K562 (cell line): ENCODE measurements at regions not wholly inside any gene's neighbourhood (a gene's known extent, or its start where the extent isn't known, plus 50 kb on each side); places are given as distances from the start of the nearest gene placed in this dataset.

ENCODE experiments used
- ATAC-seq: fragments of 200-7000 bp; cut with Tn5 transposase; 3 replicates; pipeline ENCODE4 v1.9.1; 2020; ENCODE audit warnings: moderate library complexity
- BruUV-seq: library from RNA; stranded (reverse); fragments of 400-500 nt; replicated peaks from 2 replicates; lab custom pipeline; 2021; lab: Mats Ljungman, UMichigan
- CTCF ChIA-PET: fragments of 300-600 bp; formaldehyde crosslinking; extraction: SDS; loops from one replicate; lab custom pipeline; 2021; ENCODE audit warnings: low intra/inter-chr PET ratio; lab: Yijun Ruan, JAX
- POLR2A ChIA-PET: fragments of 300-600, 350-650 bp; sonication (Branson Sonifier 250); formaldehyde crosslinking; extraction: SDS; loops from one replicate; lab custom pipeline; 2021; ENCODE audit warnings: antibody characterized with exemption, inconsistent platforms; lab: Yijun Ruan, JAX
- DNase-seq, 4 experiments: peaks; one replicate each; pipeline versions ENCODE4 v3.0.0 to v3.0.0-alpha.2; 2011 to 2018; ENCODE audit warnings: low spot score in 3 of 4, mixed read lengths in 3 of 4; ENCODE audit errors: extremely low read depth in 1 of 4
- FAIRE-seq: peaks from 2 replicates; lab custom pipeline; 2011; peaks lifted over from hg19 to GRCh38; lab: Jason Lieb, UNC
- H2AFZ ChIP-seq: 2 replicates; pipeline ENCODE4 v1.6.0; 2011; ENCODE audit warnings: low read depth, low read length, control low read depth, inconsistent platforms
- H3K27ac ChIP-seq: fragments of 200-600 bp; 3 replicates; pipeline ENCODE4 v1.8.0; 2011; ENCODE audit warnings: low read depth, mild to moderate bottlenecking, control low read depth, inconsistent platforms, low read length, moderate library complexity, mixed read lengths; ENCODE audit errors: extremely low read depth
- H3K27me3 ChIP-seq, 2 experiments: fragments of 300-600 bp in 1 of 2; 2 replicates in 1 of 2; 3 replicates in 1 of 2; pipeline versions ENCODE4 v1.6.0 to v1.8.0; 2011; ENCODE audit warnings: inconsistent platforms in 2 of 2, low read length in 2 of 2, mild to moderate bottlenecking in 1 of 2, mixed read lengths in 1 of 2, moderate library complexity in 1 of 2; ENCODE audit not compliant: control insufficient read depth in 2 of 2, insufficient read depth in 2 of 2
- H3K36me3 ChIP-seq: fragments of 300-600 bp; 3 replicates; pipeline ENCODE4 v1.8.0; 2011; ENCODE audit warnings: mild to moderate bottlenecking, low read length, inconsistent platforms; ENCODE audit not compliant: control insufficient read depth, insufficient read depth
- H3K4me1 ChIP-seq, 2 experiments: fragments of 200-600 bp in 1 of 2; replicated peaks in 1 of 2; 2 replicates in 1 of 2; 3 replicates in 1 of 2; pipeline versions ENCODE4 v1.5.1 to v1.8.0; 2011; ENCODE audit warnings: inconsistent platforms in 2 of 2, low read length in 2 of 2, mild to moderate bottlenecking in 1 of 2, mixed read lengths in 1 of 2, moderate library complexity in 1 of 2; ENCODE audit not compliant: control insufficient read depth in 2 of 2, insufficient read depth in 2 of 2
- H3K4me2 ChIP-seq: 2 replicates; pipeline ENCODE4 v1.6.1; 2011; ENCODE audit warnings: low read length, control low read depth, inconsistent platforms, mixed read lengths; ENCODE audit not compliant: insufficient read depth
- H3K4me3 ChIP-seq: fragments of 200-600 bp; sonication (generic), shearing (Covaris generic); 2 replicates; pipeline ENCODE4 v1.5.1; 2016; ENCODE audit warnings: control low read depth, inconsistent platforms
- H3K79me2 ChIP-seq: fragments of 200-600 bp; 3 replicates; pipeline ENCODE4 v1.8.0; 2011; ENCODE audit warnings: low read length, inconsistent platforms; ENCODE audit not compliant: control insufficient read depth, insufficient read depth
- H3K9ac ChIP-seq, 2 experiments: 2 replicates each; pipeline versions ENCODE4 v1.6.0 to v1.6.1; 2011; ENCODE audit warnings: low read depth in 2 of 2, low read length in 2 of 2, control low read depth in 1 of 2, inconsistent platforms in 1 of 2, mild to moderate bottlenecking in 1 of 2, mixed read lengths in 1 of 2; ENCODE audit not compliant: insufficient read depth in 1 of 2
- H3K9me1 ChIP-seq: one replicate; pipeline ENCODE4 v1.6.0; 2011; ENCODE audit warnings: inconsistent platforms, mild to moderate bottlenecking, low read length, moderate library complexity; ENCODE audit not compliant: control insufficient read depth, insufficient read depth
- H3K9me3 ChIP-seq: replicated peaks from 2 replicates; pipeline ENCODE4 v1.5.1; 2011; ENCODE audit warnings: low read depth, low read length, inconsistent platforms; ENCODE audit not compliant: control insufficient read depth, insufficient read depth
- H4K20me1 ChIP-seq: replicated peaks from 2 replicates; pipeline ENCODE4 v1.6.1; 2011; ENCODE audit warnings: low read length, inconsistent platforms, mixed read lengths; ENCODE audit not compliant: control insufficient read depth, insufficient read depth
- SLC30A9 ChIP-seq: fragments of 250-450 bp; sonication (Bioruptor Pico); IDR thresholded peaks from 2 replicates; pipeline ENCODE4 v1.8.0; 2022; ENCODE audit warnings: mild to moderate bottlenecking, moderate library complexity
- WGBS: fragments of 100-300 bp; shearing (Covaris generic); methylation state at CpG from one replicate; pipeline ENCODE4 v1.1.6; 2016; ENCODE audit warnings: low coverage, mixed read lengths; ENCODE audit not compliant: insufficient coverage; ENCODE audit errors: missing lambda C conversion rate; 5-methylcytosine and 5-hydroxymethylcytosine counted together
- in situ Hi-C: fragments of 300-500 bp; cut with MboI; formaldehyde crosslinking; loops from 4 replicates; pipeline ENCODE4 v1.15.0; 2018; ENCODE audit warnings: inconsistent platforms, mixed read lengths
- intact Hi-C: fragments of 100-400 bp; cut with micrococcal nuclease; formaldehyde crosslinking; loops from 2 replicates; pipeline ENCODE4 v1.14.2; 2022
- TF ChIP-seq, protein P1 (sequence below), 2 experiments: fragments of 150-350 bp in 1 of 2; IDR thresholded peaks; 2 replicates each; pipeline ENCODE4 v1.6.1; 2012 to 2016; ENCODE audit warnings: low read depth in 2 of 2, low read length in 2 of 2, mild to moderate bottlenecking in 1 of 2, moderate library complexity in 1 of 2
- TF ChIP-seq, protein P2 (sequence below): fragments of 450-650 bp; IDR thresholded peaks from 2 replicates; pipeline ENCODE4 v1.6.1; 2016; ENCODE audit warnings: low read depth, mild to moderate bottlenecking, moderate library complexity
- TF ChIP-seq, protein P3 (sequence below): fragments of 450-650 bp; formaldehyde crosslinking; IDR thresholded peaks from 2 replicates; pipeline ENCODE4 v1.4.0; 2020; ENCODE audit warnings: mild to moderate bottlenecking, moderate library complexity
- TF ChIP-seq, protein P4 (sequence below): sonication (generic); formaldehyde crosslinking; IDR thresholded peaks from 2 replicates; pipeline ENCODE4 v1.8.1; 2022; ENCODE audit warnings: missing genetic modification reagents

GRCh38 chr5:39578887-39579497, 154.2 kb upstream of the DAB2 start:
- Histone ChIP-seq H3K27ac (no peak overlapping the region), H3K4me3 (no peak overlapping the region), H3K9me3 (no peaks in the 10 kb centered on the region), H3K4me1 (no peaks in the 10 kb centered on the region), H4K20me1 (no peaks in the 10 kb centered on the region), H3K4me2 (no peak overlapping the region), H2AFZ (no peak overlapping the region), H3K36me3 (no peaks in the 10 kb centered on the region), H3K27me3 (no peaks in the 10 kb centered on the region), H3K9ac (no peak overlapping the region), H3K9me1 (no peaks in the 10 kb centered on the region), H3K79me2 (no peaks in the 10 kb centered on the region)
- BruUV-seq = no TSS peak
- in situ Hi-C loops = loop anchor here (10.0 to 25.0 kb wide), 2 partner anchors 1126 to 1308 kb away; no protein-coding TSS in a partner anchor
- ChIA-PET POLR2A (no interaction called here), CTCF (interaction anchor here (0.7 to 1.9 kb wide), 6 partner anchors 73 to 1159 kb away, joined by 3 to 17 read pairs (median 4); no protein-coding TSS in a partner anchor)
- ATAC-seq = no peak
- intact Hi-C loops = loop anchor here (1.0 to 10.0 kb wide), 4 partner anchors 364 to 1298 kb away; partner anchors contain the start of gene FYB1
- peak in 1 of 4 experiments; percentile 25 for DNase-seq
- WGBS = 4% methylated on average over 2 of the region's 2 CpGs
- FAIRE-seq = peak; percentile 81
- TF ChIP-seq, protein P1, sequence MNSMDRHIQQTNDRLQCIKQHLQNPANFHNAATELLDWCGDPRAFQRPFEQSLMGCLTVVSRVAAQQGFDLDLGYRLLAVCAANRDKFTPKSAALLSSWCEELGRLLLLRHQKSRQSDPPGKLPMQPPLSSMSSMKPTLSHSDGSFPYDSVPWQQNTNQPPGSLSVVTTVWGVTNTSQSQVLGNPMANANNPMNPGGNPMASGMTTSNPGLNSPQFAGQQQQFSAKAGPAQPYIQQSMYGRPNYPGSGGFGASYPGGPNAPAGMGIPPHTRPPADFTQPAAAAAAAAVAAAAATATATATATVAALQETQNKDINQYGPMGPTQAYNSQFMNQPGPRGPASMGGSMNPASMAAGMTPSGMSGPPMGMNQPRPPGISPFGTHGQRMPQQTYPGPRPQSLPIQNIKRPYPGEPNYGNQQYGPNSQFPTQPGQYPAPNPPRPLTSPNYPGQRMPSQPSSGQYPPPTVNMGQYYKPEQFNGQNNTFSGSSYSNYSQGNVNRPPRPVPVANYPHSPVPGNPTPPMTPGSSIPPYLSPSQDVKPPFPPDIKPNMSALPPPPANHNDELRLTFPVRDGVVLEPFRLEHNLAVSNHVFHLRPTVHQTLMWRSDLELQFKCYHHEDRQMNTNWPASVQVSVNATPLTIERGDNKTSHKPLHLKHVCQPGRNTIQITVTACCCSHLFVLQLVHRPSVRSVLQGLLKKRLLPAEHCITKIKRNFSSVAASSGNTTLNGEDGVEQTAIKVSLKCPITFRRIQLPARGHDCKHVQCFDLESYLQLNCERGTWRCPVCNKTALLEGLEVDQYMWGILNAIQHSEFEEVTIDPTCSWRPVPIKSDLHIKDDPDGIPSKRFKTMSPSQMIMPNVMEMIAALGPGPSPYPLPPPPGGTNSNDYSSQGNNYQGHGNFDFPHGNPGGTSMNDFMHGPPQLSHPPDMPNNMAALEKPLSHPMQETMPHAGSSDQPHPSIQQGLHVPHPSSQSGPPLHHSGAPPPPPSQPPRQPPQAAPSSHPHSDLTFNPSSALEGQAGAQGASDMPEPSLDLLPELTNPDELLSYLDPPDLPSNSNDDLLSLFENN (IDR thresholded peaks at IDR 0.05; ENCODE audit: low read depth in 2 of 2, low read length in 2 of 2) = no peak
- TF ChIP-seq, protein P2, sequence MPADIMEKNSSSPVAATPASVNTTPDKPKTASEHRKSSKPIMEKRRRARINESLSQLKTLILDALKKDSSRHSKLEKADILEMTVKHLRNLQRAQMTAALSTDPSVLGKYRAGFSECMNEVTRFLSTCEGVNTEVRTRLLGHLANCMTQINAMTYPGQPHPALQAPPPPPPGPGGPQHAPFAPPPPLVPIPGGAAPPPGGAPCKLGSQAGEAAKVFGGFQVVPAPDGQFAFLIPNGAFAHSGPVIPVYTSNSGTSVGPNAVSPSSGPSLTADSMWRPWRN = no peak
- TF ChIP-seq SLC30A9 (CRISPR knock-in tag) = no peak
- TF ChIP-seq, protein P3, sequence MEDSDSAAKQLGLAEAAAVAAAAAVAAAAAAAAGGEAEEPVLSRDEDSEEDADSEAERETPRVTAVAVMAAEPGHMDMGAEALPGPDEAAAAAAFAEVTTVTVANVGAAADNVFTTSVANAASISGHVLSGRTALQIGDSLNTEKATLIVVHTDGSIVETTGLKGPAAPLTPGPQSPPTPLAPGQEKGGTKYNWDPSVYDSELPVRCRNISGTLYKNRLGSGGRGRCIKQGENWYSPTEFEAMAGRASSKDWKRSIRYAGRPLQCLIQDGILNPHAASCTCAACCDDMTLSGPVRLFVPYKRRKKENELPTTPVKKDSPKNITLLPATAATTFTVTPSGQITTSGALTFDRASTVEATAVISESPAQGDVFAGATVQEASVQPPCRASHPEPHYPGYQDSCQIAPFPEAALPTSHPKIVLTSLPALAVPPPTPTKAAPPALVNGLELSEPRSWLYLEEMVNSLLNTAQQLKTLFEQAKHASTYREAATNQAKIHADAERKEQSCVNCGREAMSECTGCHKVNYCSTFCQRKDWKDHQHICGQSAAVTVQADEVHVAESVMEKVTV (CRISPR knock-in tag) = peak; percentile 48
- TF ChIP-seq, protein P4, sequence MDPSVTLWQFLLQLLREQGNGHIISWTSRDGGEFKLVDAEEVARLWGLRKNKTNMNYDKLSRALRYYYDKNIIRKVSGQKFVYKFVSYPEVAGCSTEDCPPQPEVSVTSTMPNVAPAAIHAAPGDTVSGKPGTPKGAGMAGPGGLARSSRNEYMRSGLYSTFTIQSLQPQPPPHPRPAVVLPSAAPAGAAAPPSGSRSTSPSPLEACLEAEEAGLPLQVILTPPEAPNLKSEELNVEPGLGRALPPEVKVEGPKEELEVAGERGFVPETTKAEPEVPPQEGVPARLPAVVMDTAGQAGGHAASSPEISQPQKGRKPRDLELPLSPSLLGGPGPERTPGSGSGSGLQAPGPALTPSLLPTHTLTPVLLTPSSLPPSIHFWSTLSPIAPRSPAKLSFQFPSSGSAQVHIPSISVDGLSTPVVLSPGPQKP (CRISPR knock-in tag) = no peak
